Coronary artery (tissue), 2 donors: ENCODE measurements at regions not wholly inside any gene's neighbourhood (a gene's known extent, or its start where the extent isn't known, plus 50 kb on each side); places are given as distances from the start of the nearest gene placed in this dataset.
A peak's percentile ranks its signal among the peaks of the same experiment; 100 is the strongest.

Source experiments
- DNase-seq: peaks from one replicate; pipeline ENCODE4 v3.0.0-alpha.2; 2017; ENCODE audit warnings: low spot score
- H3K27ac ChIP-seq, 2 donors: fragments of 200-600 bp; sonication (generic); one replicate each; pipeline ENCODE4 v1.5.1; 2016 to 2019
- H3K4me3 ChIP-seq: fragments of 200-600 bp; sonication (generic); 2 replicates; pipeline ENCODE4 v1.5.1; 2016; ENCODE audit warnings: mild to moderate bottlenecking, moderate library complexity
- CTCF ChIP-seq: fragments of 200-600 bp; sonication (generic); IDR thresholded peaks from one replicate; pipeline ENCODE4 v1.5.1; 2019; ENCODE audit warnings: antibody characterized with exemption

- Histone ChIP-seq H3K27ac (no peak overlapping the region), H3K4me3 (no peak overlapping the region)
- TF ChIP-seq CTCF, result no peak
- DNase-seq, result no peak
Observed at GRCh38 chr2:49260979-49261538, 106.7 kb upstream of the FSHR start.

- no peak for DNase-seq
- H3K27ac ChIP-seq, result no peak overlapping the region
- no peak for TF ChIP-seq CTCF
- H3K4me3 ChIP-seq, result no peak overlapping the region
Observed at GRCh38 chr2:49259926-49260325, 105.6 kb upstream of the FSHR start.

- no peak for TF ChIP-seq CTCF
- Histone ChIP-seq H3K27ac (no peak overlapping the region), H3K4me3 (no peak overlapping the region)
- DNase-seq, result no peak
Observed at GRCh38 chr2:49255409-49255971, 101.2 kb upstream of the FSHR start.

GRCh38 chr2:49254401-49254800 lies 100.1 kb upstream of the FSHR start:
- Histone ChIP-seq H3K27ac (no peak overlapping the region), H3K4me3 (no peak overlapping the region)
- no peak for TF ChIP-seq CTCF
- DNase-seq, result no peak

GRCh38 chr2:49251766-49252165 lies 97.5 kb upstream of the FSHR start:
- no peak for DNase-seq
- TF ChIP-seq CTCF, result no peak
- H3K27ac ChIP-seq, result no peak overlapping the region

GRCh38 chr2:49251251-49251650 lies 96.9 kb upstream of the FSHR start:
- no peak overlapping the region for H3K27ac ChIP-seq
- no peak for TF ChIP-seq CTCF
- no peak overlapping the region for H3K4me3 ChIP-seq
- DNase-seq, result no peak

More at GRCh38 chr2:49251766-49252165, 97.5 kb upstream of the FSHR start:
- H3K4me3 ChIP-seq, result no peak overlapping the region

- DNase-seq, result no peak
- no peak for TF ChIP-seq CTCF
- H3K4me3 ChIP-seq, result no peak overlapping the region
Observed at GRCh38 chr2:49248506-49248905, 94.2 kb upstream of the FSHR start.

More at GRCh38 chr2:49248506-49248905, 94.2 kb upstream of the FSHR start:
- H3K27ac ChIP-seq, result peak overlapping the region in 1 of 2 donors; percentile 29
